ENCODE measurements at regions not wholly inside any gene's neighbourhood (a gene's known extent, or its start where the extent isn't known, plus 50 kb on each side); places are given as distances from the start of the nearest gene placed in this dataset.

GRCh38 chr3:102747611-102748010 is 312.8 kb downstream of the ZPLD1 start:
- Histone ChIP-seq H3K27ac (ENCODE audit: low read length) (no peak overlapping the region), H3K27me3 (ENCODE audit: control insufficient read depth in 1 of 2, insufficient read depth in 2 of 2, low read length in 2 of 2) (no peaks in the 10 kb centered on the region), H3K9me3 (ENCODE audit: control insufficient read depth in 2 of 2, low read length in 2 of 2) (no peaks in the 10 kb centered on the region), H3K9ac (ENCODE audit: low read length in 2 of 2) (no peak overlapping the region), H3K4me1 (ENCODE audit: control insufficient read depth, insufficient read depth, low read length) (no peaks in the 10 kb centered on the region), H3K36me3 (ENCODE audit: control insufficient read depth in 2 of 2, insufficient read depth in 2 of 2, low read length in 2 of 2) (no peaks in the 10 kb centered on the region), H3K4me3 (ENCODE audit: low read length in 2 of 2) (no peak overlapping the region)

- Histone ChIP-seq H3K27ac (ENCODE audit: low read length) (no peak overlapping the region), H3K4me1 (ENCODE audit: control insufficient read depth, insufficient read depth, low read length) (no peaks in the 10 kb centered on the region), H3K4me3 (ENCODE audit: low read length in 2 of 2) (no peak overlapping the region), H3K36me3 (ENCODE audit: control insufficient read depth in 2 of 2, insufficient read depth in 2 of 2, low read length in 2 of 2) (no peaks in the 10 kb centered on the region), H3K27me3 (ENCODE audit: control insufficient read depth in 1 of 2, insufficient read depth in 2 of 2, low read length in 2 of 2) (no peaks in the 10 kb centered on the region), H3K9me3 (ENCODE audit: control insufficient read depth in 2 of 2, low read length in 2 of 2) (no peaks in the 10 kb centered on the region), H3K9ac (ENCODE audit: low read length in 2 of 2) (no peak overlapping the region)
Observed at GRCh38 chr3:102748646-102749045, 313.8 kb downstream of the ZPLD1 start.

- H3K4me3 ChIP-seq (ENCODE audit: low read length in 2 of 2), result no peak overlapping the region
- H3K27me3 ChIP-seq (ENCODE audit: control insufficient read depth in 1 of 2, insufficient read depth in 2 of 2, low read length in 2 of 2), result no peaks in the 10 kb centered on the region
- no peaks in the 10 kb centered on the region for H3K4me1 ChIP-seq (ENCODE audit: control insufficient read depth, insufficient read depth, low read length)
- no peak overlapping the region for H3K9ac ChIP-seq (ENCODE audit: low read length in 2 of 2)
- no peaks in the 10 kb centered on the region for H3K9me3 ChIP-seq (ENCODE audit: control insufficient read depth in 2 of 2, low read length in 2 of 2)
- H3K27ac ChIP-seq (ENCODE audit: low read length), result no peak overlapping the region
- no peaks in the 10 kb centered on the region for H3K36me3 ChIP-seq (ENCODE audit: control insufficient read depth in 2 of 2, insufficient read depth in 2 of 2, low read length in 2 of 2)
Observed at GRCh38 chr3:102750322-102750721, 315.5 kb downstream of the ZPLD1 start.

- H3K9me3 ChIP-seq (ENCODE audit: control insufficient read depth in 2 of 2, low read length in 2 of 2), result no peaks in the 10 kb centered on the region
- H3K36me3 ChIP-seq (ENCODE audit: control insufficient read depth in 2 of 2, insufficient read depth in 2 of 2, low read length in 2 of 2), result no peaks in the 10 kb centered on the region
Observed at GRCh38 chr3:102753901-102754300, 319.1 kb downstream of the ZPLD1 start.

GRCh38 chr3:102756706-102757105 is 321.9 kb downstream of the ZPLD1 start:
- Histone ChIP-seq H3K27me3 (ENCODE audit: control insufficient read depth in 1 of 2, insufficient read depth in 2 of 2, low read length in 2 of 2) (no peaks in the 10 kb centered on the region), H3K27ac (ENCODE audit: low read length) (no peak overlapping the region), H3K4me3 (ENCODE audit: low read length in 2 of 2) (no peak overlapping the region), H3K9me3 (ENCODE audit: control insufficient read depth in 2 of 2, low read length in 2 of 2) (no peaks in the 10 kb centered on the region), H3K4me1 (ENCODE audit: control insufficient read depth, insufficient read depth, low read length) (no peaks in the 10 kb centered on the region), H3K36me3 (ENCODE audit: control insufficient read depth in 2 of 2, insufficient read depth in 2 of 2, low read length in 2 of 2) (no peaks in the 10 kb centered on the region), H3K9ac (ENCODE audit: low read length in 2 of 2) (no peak overlapping the region)

More at GRCh38 chr3:102753901-102754300, 319.1 kb downstream of the ZPLD1 start:
- Histone ChIP-seq H3K27ac (ENCODE audit: low read length) (no peak overlapping the region), H3K4me3 (ENCODE audit: low read length in 2 of 2) (no peak overlapping the region), H3K27me3 (ENCODE audit: control insufficient read depth in 1 of 2, insufficient read depth in 2 of 2, low read length in 2 of 2) (no peaks in the 10 kb centered on the region), H3K4me1 (ENCODE audit: control insufficient read depth, insufficient read depth, low read length) (no peaks in the 10 kb centered on the region), H3K9ac (ENCODE audit: low read length in 2 of 2) (no peak overlapping the region)

- no peak overlapping the region for H3K4me3 ChIP-seq (ENCODE audit: low read length in 2 of 2)
- no peak overlapping the region for H3K9ac ChIP-seq (ENCODE audit: low read length in 2 of 2)
- no peak overlapping the region for H3K27ac ChIP-seq (ENCODE audit: low read length)
- H3K4me1 ChIP-seq (ENCODE audit: control insufficient read depth, insufficient read depth, low read length), result no peaks in the 10 kb centered on the region
- no peaks in the 10 kb centered on the region for H3K9me3 ChIP-seq (ENCODE audit: control insufficient read depth in 2 of 2, low read length in 2 of 2)
- no peaks in the 10 kb centered on the region for H3K36me3 ChIP-seq (ENCODE audit: control insufficient read depth in 2 of 2, insufficient read depth in 2 of 2, low read length in 2 of 2)
- no peaks in the 10 kb centered on the region for H3K27me3 ChIP-seq (ENCODE audit: control insufficient read depth in 1 of 2, insufficient read depth in 2 of 2, low read length in 2 of 2)
Observed at GRCh38 chr3:102757950-102758349, 323.1 kb downstream of the ZPLD1 start.

- Histone ChIP-seq H3K9me3 (ENCODE audit: control insufficient read depth in 2 of 2, low read length in 2 of 2) (no peaks in the 10 kb centered on the region), H3K4me3 (ENCODE audit: low read length in 2 of 2) (no peak overlapping the region), H3K36me3 (ENCODE audit: control insufficient read depth in 2 of 2, insufficient read depth in 2 of 2, low read length in 2 of 2) (no peaks in the 10 kb centered on the region), H3K27me3 (ENCODE audit: control insufficient read depth in 1 of 2, insufficient read depth in 2 of 2, low read length in 2 of 2) (no peaks in the 10 kb centered on the region), H3K27ac (ENCODE audit: low read length) (no peak overlapping the region), H3K4me1 (ENCODE audit: control insufficient read depth, insufficient read depth, low read length) (no peaks in the 10 kb centered on the region), H3K9ac (ENCODE audit: low read length in 2 of 2) (no peak overlapping the region)
Observed at GRCh38 chr3:102761766-102762165, 327.0 kb downstream of the ZPLD1 start.

- Histone ChIP-seq H3K36me3 (ENCODE audit: control insufficient read depth in 2 of 2, insufficient read depth in 2 of 2, low read length in 2 of 2) (no peaks in the 10 kb centered on the region), H3K4me1 (ENCODE audit: control insufficient read depth, insufficient read depth, low read length) (no peaks in the 10 kb centered on the region), H3K4me3 (ENCODE audit: low read length in 2 of 2) (no peak overlapping the region), H3K9me3 (ENCODE audit: control insufficient read depth in 2 of 2, low read length in 2 of 2) (no peaks in the 10 kb centered on the region), H3K27me3 (ENCODE audit: control insufficient read depth in 1 of 2, insufficient read depth in 2 of 2, low read length in 2 of 2) (no peaks in the 10 kb centered on the region), H3K9ac (ENCODE audit: low read length in 2 of 2) (no peak overlapping the region), H3K27ac (ENCODE audit: low read length) (no peak overlapping the region)
Observed at GRCh38 chr3:102790747-102791325, 356.0 kb downstream of the ZPLD1 start.

GRCh38 chr3:102791641-102792589 is 357.1 kb downstream of the ZPLD1 start:
- Histone ChIP-seq H3K4me3 (ENCODE audit: low read length in 2 of 2) (no peak overlapping the region), H3K27me3 (ENCODE audit: control insufficient read depth in 1 of 2, insufficient read depth in 2 of 2, low read length in 2 of 2) (no peaks in the 10 kb centered on the region), H3K9ac (ENCODE audit: low read length in 2 of 2) (no peak overlapping the region), H3K9me3 (ENCODE audit: control insufficient read depth in 2 of 2, low read length in 2 of 2) (no peaks in the 10 kb centered on the region), H3K36me3 (ENCODE audit: control insufficient read depth in 2 of 2, insufficient read depth in 2 of 2, low read length in 2 of 2) (no peaks in the 10 kb centered on the region), H3K4me1 (ENCODE audit: control insufficient read depth, insufficient read depth, low read length) (no peaks in the 10 kb centered on the region), H3K27ac (ENCODE audit: low read length) (no peak overlapping the region)

GRCh38 chr3:102796804-102797203 is 362.0 kb downstream of the ZPLD1 start:
- Histone ChIP-seq H3K36me3 (ENCODE audit: control insufficient read depth in 2 of 2, insufficient read depth in 2 of 2, low read length in 2 of 2) (no peaks in the 10 kb centered on the region), H3K4me1 (ENCODE audit: control insufficient read depth, insufficient read depth, low read length) (no peaks in the 10 kb centered on the region), H3K9me3 (ENCODE audit: control insufficient read depth in 2 of 2, low read length in 2 of 2) (no peaks in the 10 kb centered on the region), H3K9ac (ENCODE audit: low read length in 2 of 2) (no peak overlapping the region), H3K27ac (ENCODE audit: low read length) (no peak overlapping the region), H3K4me3 (ENCODE audit: low read length in 2 of 2) (no peak overlapping the region), H3K27me3 (ENCODE audit: control insufficient read depth in 1 of 2, insufficient read depth in 2 of 2, low read length in 2 of 2) (no peaks in the 10 kb centered on the region)
